Neural cell (in vitro differentiated cells): ENCODE measurements at regions not wholly inside any gene's neighbourhood (a gene's known extent, or its start where the extent isn't known, plus 50 kb on each side); places are given as distances from the start of the nearest gene placed in this dataset.

ENCODE experiments used
- H2AFZ ChIP-seq: fragments of 200-600, 300-800 bp; sonication (generic), shearing (Covaris generic); 2 replicates; pipeline ENCODE4 v1.6.0; 2014; ENCODE audit warnings: low read depth, mild to moderate bottlenecking, antibody characterized with exemption, low read length, moderate library complexity
- H3F3A ChIP-seq: fragments of 200-600 bp; shearing (Covaris generic); 2 replicates; pipeline ENCODE4 v1.6.1; 2016; ENCODE audit warnings: mild to moderate bottlenecking, moderate library complexity, mixed read lengths, antibody characterized with exemption, low read length; ENCODE audit not compliant: insufficient read depth, poor library complexity, severe bottlenecking
- H3K27ac ChIP-seq: fragments of 200-600, 300-800 bp; sonication (generic), shearing (Covaris generic); 2 replicates; pipeline ENCODE4 v1.5.1; 2014; ENCODE audit warnings: mild to moderate bottlenecking, low read length, moderate library complexity
- H3K27me3 ChIP-seq: fragments of 300-800, 200-600 bp; sonication (generic), shearing (Covaris generic); 2 replicates; pipeline ENCODE4 v1.6.0; 2014; ENCODE audit warnings: mild to moderate bottlenecking, low read depth, low read length, moderate library complexity; ENCODE audit not compliant: insufficient read depth
- H3K36me3 ChIP-seq: fragments of 300-800, 200-600 bp; sonication (generic), shearing (Covaris generic); 2 replicates; pipeline ENCODE4 v1.5.1; 2014; ENCODE audit warnings: mild to moderate bottlenecking, antibody characterized with exemption, low read length, moderate library complexity; ENCODE audit not compliant: insufficient read depth
- H3K4me2 ChIP-seq: fragments of 300-800, 200-600 bp; sonication (generic), shearing (Covaris generic); 2 replicates; pipeline ENCODE4 v1.6.0; 2014; ENCODE audit warnings: mild to moderate bottlenecking, low read length
- H3K4me3 ChIP-seq: fragments of 300-800, 200-600 bp; sonication (generic), shearing (Covaris generic); 2 replicates; pipeline ENCODE4 v1.5.1; 2014; ENCODE audit warnings: mild to moderate bottlenecking, low read length, moderate library complexity
- H3K79me2 ChIP-seq: fragments of 200-600 bp; shearing (Covaris generic); replicated peaks from 2 replicates; pipeline ENCODE4 v1.6.0; 2014; ENCODE audit warnings: mild to moderate bottlenecking, low read length, moderate library complexity; ENCODE audit not compliant: insufficient read depth
- H3K9ac ChIP-seq: fragments of 300-800, 200-600 bp; sonication (generic), shearing (Covaris generic); 2 replicates; pipeline ENCODE4 v1.6.1; 2016; ENCODE audit warnings: mild to moderate bottlenecking, low read length, mixed read lengths
- H3K9me2 ChIP-seq: fragments of 200-600 bp; shearing (Covaris generic); 2 replicates; pipeline ENCODE4 v1.6.1; 2016; ENCODE audit warnings: mild to moderate bottlenecking, low read length, mixed read lengths; ENCODE audit not compliant: insufficient read depth
- H3K9me3 ChIP-seq: fragments of 200-600, 300-800 bp; sonication (generic), shearing (Covaris generic); 2 replicates; pipeline ENCODE4 v1.6.1; 2016; ENCODE audit warnings: mild to moderate bottlenecking, mixed run types, low read length, moderate library complexity, mixed read lengths
- H4K20me1 ChIP-seq: fragments of 200-600 bp; shearing (Covaris generic); 2 replicates; pipeline ENCODE4 v1.6.1; 2016; ENCODE audit warnings: mild to moderate bottlenecking, mixed run types; ENCODE audit not compliant: insufficient read depth
- CTCF ChIP-seq: fragments of 450-650 bp; IDR thresholded peaks from 2 replicates; pipeline ENCODE4 v1.5.1; 2014; ENCODE audit warnings: antibody characterized with exemption, mild to moderate bottlenecking, moderate library complexity; ENCODE audit not compliant: poor library complexity, severe bottlenecking
- EP300 ChIP-seq: fragments of 450-650 bp; conservative IDR thresholded peaks from 2 replicates; pipeline ENCODE4 v1.6.1; 2014; ENCODE audit warnings: antibody characterized with exemption, mild to moderate bottlenecking, moderate library complexity; ENCODE audit not compliant: poor library complexity, severe bottlenecking
- EZH2 ChIP-seq: fragments of 200-600, 300-800 bp; shearing (Covaris generic), sonication (generic); IDR thresholded peaks from 2 replicates; pipeline ENCODE4 v1.6.1; 2014; ENCODE audit warnings: antibody characterized with exemption, low read length, borderline replicate concordance, mild to moderate bottlenecking; ENCODE audit not compliant: insufficient read depth, poor library complexity, severe bottlenecking
- MXI1 ChIP-seq: fragments of 450-650 bp; conservative IDR thresholded peaks from 2 replicates; pipeline ENCODE4 v1.6.1; 2014; ENCODE audit warnings: antibody characterized with exemption, mild to moderate bottlenecking; ENCODE audit not compliant: poor library complexity, severe bottlenecking
- POLR2AphosphoS5 ChIP-seq: IDR thresholded peaks from 2 replicates; pipeline ENCODE4 v1.6.1; 2012
- RAD21 ChIP-seq: fragments of 450-650 bp; conservative IDR thresholded peaks from 2 replicates; pipeline ENCODE4 v1.6.1; 2014; ENCODE audit warnings: antibody characterized with exemption, mild to moderate bottlenecking, moderate library complexity
- REST ChIP-seq: IDR thresholded peaks from 2 replicates; pipeline ENCODE4 v1.6.1; 2012; ENCODE audit warnings: borderline replicate concordance
- SMC3 ChIP-seq: fragments of 450-650 bp; conservative IDR thresholded peaks from 2 replicates; pipeline ENCODE4 v1.6.1; 2014; ENCODE audit warnings: antibody characterized with exemption, mild to moderate bottlenecking, moderate library complexity; ENCODE audit not compliant: poor library complexity
- TAF1 ChIP-seq: IDR thresholded peaks from 2 replicates; pipeline ENCODE4 v1.6.1; 2012; ENCODE audit warnings: low read depth

- H3K4me3 ChIP-seq, result no peak overlapping the region
- no peaks in the 10 kb centered on the region for H3K27me3 ChIP-seq
- TF ChIP-seq SMC3, result no peak
- no peak for TF ChIP-seq MXI1
- no peak for TF ChIP-seq RAD21
- no peak for TF ChIP-seq POLR2AphosphoS5
- no peak for TF ChIP-seq TAF1
- TF ChIP-seq EP300, result no peak
- TF ChIP-seq REST, result no peak
- no peak for TF ChIP-seq CTCF
- no peak for TF ChIP-seq EZH2
- no peaks in the 10 kb centered on the region for H4K20me1 ChIP-seq
- no peak overlapping the region for H3K4me2 ChIP-seq
- H3F3A ChIP-seq, result no peaks in the 10 kb centered on the region
- no peaks in the 10 kb centered on the region for H3K36me3 ChIP-seq
- no peak overlapping the region for H2AFZ ChIP-seq
- no peaks in the 10 kb centered on the region for H3K9me2 ChIP-seq
- no peak overlapping the region for H3K9ac ChIP-seq
- no peaks in the 10 kb centered on the region for H3K9me3 ChIP-seq
- no peak overlapping the region for H3K27ac ChIP-seq
- no peaks in the 10 kb centered on the region for H3K79me2 ChIP-seq
Measured at GRCh38 chr3:72126441-72127223, 341.7 kb upstream of the PROK2 start.

DNA sequence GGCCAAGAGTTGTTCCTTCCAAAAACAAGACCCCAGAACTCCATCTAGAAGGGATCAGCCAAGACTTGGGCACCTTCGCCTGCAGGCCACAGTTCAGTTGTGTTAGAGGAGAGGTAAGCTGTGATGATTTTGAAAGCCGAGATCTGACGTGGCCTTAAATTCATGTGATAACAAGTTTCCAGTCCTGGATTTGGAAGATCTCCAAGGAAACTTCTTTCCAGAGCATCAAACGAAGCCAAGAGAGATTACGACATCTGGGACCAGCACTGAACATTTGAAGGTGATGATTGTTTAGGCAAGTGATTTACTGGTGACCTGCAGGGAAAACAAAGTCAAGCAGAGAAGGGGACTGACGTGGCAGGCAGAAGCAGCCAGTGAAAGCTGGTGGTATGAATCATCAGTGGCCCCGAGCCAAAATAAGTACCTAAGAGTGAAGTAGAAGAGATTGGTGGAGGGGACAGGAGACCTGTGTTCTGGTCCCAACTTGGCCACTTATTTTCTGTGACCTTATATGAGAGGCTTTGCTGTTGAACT, 339.0 kb upstream of the PROK2 start:
- Histone ChIP-seq H3K4me3 (no peak overlapping the region), H3K4me2 (no peak overlapping the region)
- no peak for TF ChIP-seq TAF1
- no peak for TF ChIP-seq EP300
- TF ChIP-seq RAD21, result no peak
- no peak for TF ChIP-seq CTCF
- TF ChIP-seq EZH2, result no peak
- TF ChIP-seq POLR2AphosphoS5, result no peak
- TF ChIP-seq REST, result no peak
- no peak for TF ChIP-seq MXI1

More for the DNA sequence above, 339.0 kb upstream of the PROK2 start:
- Histone ChIP-seq H3K27ac (no peak overlapping the region), H3K9me3 (no peaks in the 10 kb centered on the region), H3K27me3 (no peaks in the 10 kb centered on the region), H3K9ac (no peak overlapping the region), H3F3A (no peaks in the 10 kb centered on the region), H3K36me3 (no peaks in the 10 kb centered on the region), H3K79me2 (no peaks in the 10 kb centered on the region), H3K9me2 (no peaks in the 10 kb centered on the region), H4K20me1 (no peaks in the 10 kb centered on the region), H2AFZ (no peak overlapping the region)
